Smooth muscle cell (in vitro differentiated cells): ENCODE measurements at regions not wholly inside any gene's neighbourhood (a gene's known extent, or its start where the extent isn't known, plus 50 kb on each side); places are given as distances from the start of the nearest gene placed in this dataset.

Source experiments
- DNase-seq: peaks from one replicate; lab custom pipeline; 2025; ENCODE audit not compliant: unreplicated experiment; lab: John Stamatoyannopoulos, UW
- H2AFZ ChIP-seq: fragments of 200-600 bp; sonication (generic); 2 replicates; pipeline ENCODE4 v1.6.0; 2016; ENCODE audit warnings: antibody characterized with exemption, low read depth, mild to moderate bottlenecking
- H3F3A ChIP-seq: fragments of 200-600 bp; sonication (generic); 2 replicates; pipeline ENCODE4 v1.6.0; 2017; ENCODE audit warnings: antibody characterized with exemption, low read depth
- H3K27ac ChIP-seq: fragments of 200-600 bp; sonication (generic); 2 replicates; pipeline ENCODE4 v1.5.1; 2016; ENCODE audit warnings: low read depth, mild to moderate bottlenecking
- H3K27me3 ChIP-seq: fragments of 200-600 bp; sonication (generic); 2 replicates; pipeline ENCODE4 v1.6.1; 2016; ENCODE audit warnings: low read depth, mild to moderate bottlenecking
- H3K36me3 ChIP-seq: fragments of 200-600 bp; sonication (generic); 2 replicates; pipeline ENCODE4 v1.5.1; 2016; ENCODE audit warnings: low read depth
- H3K4me1 ChIP-seq: fragments of 200-600 bp; sonication (generic); 2 replicates; pipeline ENCODE4 v1.5.1; 2016; ENCODE audit warnings: low read depth
- H3K4me2 ChIP-seq: fragments of 200-600 bp; sonication (generic); 2 replicates; pipeline ENCODE4 v1.6.0; 2016; ENCODE audit warnings: mild to moderate bottlenecking
- H3K4me3 ChIP-seq: fragments of 200-600 bp; sonication (generic); 2 replicates; pipeline ENCODE4 v1.5.1; 2016; ENCODE audit warnings: mild to moderate bottlenecking
- H3K79me2 ChIP-seq: fragments of 200-600 bp; sonication (generic); 2 replicates; pipeline ENCODE4 v1.6.0; 2016; ENCODE audit warnings: low read depth, mild to moderate bottlenecking
- H3K9ac ChIP-seq: fragments of 200-600 bp; sonication (generic); 2 replicates; pipeline ENCODE4 v1.6.0; 2016; ENCODE audit warnings: low read depth
- H3K9me3 ChIP-seq: fragments of 200-600 bp; sonication (generic); replicated peaks from 2 replicates; pipeline ENCODE4 v1.5.1; 2016; ENCODE audit warnings: low read depth
- H4K20me1 ChIP-seq: fragments of 200-600 bp; sonication (generic); 2 replicates; pipeline ENCODE4 v1.6.0; 2016; ENCODE audit warnings: low read depth
- CTCF ChIP-seq: fragments of 200-600 bp; sonication (generic); IDR thresholded peaks from 2 replicates; pipeline ENCODE4 v1.5.1; 2017; ENCODE audit warnings: borderline replicate concordance, mild to moderate bottlenecking, antibody characterized with exemption; ENCODE audit not compliant: insufficient read depth, poor library complexity, severe bottlenecking
- WGBS: methylation state at CpG from one replicate; pipeline ENCODE4 v1.1.7; 2016; ENCODE audit warnings: low lambda C conversion rate; 5-methylcytosine and 5-hydroxymethylcytosine counted together

- DNase-seq, result no peak
- H3K27me3 ChIP-seq, result no peaks in the 10 kb centered on the region
- H3K9me3 ChIP-seq, result no peaks in the 10 kb centered on the region
- H3F3A ChIP-seq, result no peaks in the 10 kb centered on the region
- H3K9ac ChIP-seq, result no peak overlapping the region
- TF ChIP-seq CTCF, result no peak
- H3K27ac ChIP-seq, result no peak overlapping the region
- H3K79me2 ChIP-seq, result no peaks in the 10 kb centered on the region
- no peak overlapping the region for H3K4me2 ChIP-seq
- H3K4me1 ChIP-seq, result no peaks in the 10 kb centered on the region
- 84% methylated on average over 1 of the region's 1 CpG for WGBS
- H3K36me3 ChIP-seq, result no peaks in the 10 kb centered on the region
- no peak overlapping the region for H2AFZ ChIP-seq
- H3K4me3 ChIP-seq, result no peak overlapping the region
- no peaks in the 10 kb centered on the region for H4K20me1 ChIP-seq
Observed at GRCh38 chr11:33965032-33965431, 73.2 kb upstream of the LMO2 start.

GRCh38 chr11:33959855-33960400 is 68.1 kb upstream of the LMO2 start:
- H3K4me2 ChIP-seq, result no peak overlapping the region
- H3K4me1 ChIP-seq, result no peaks in the 10 kb centered on the region
- no peaks in the 10 kb centered on the region for H4K20me1 ChIP-seq
- WGBS, result 97% methylated on average over 3 of the region's 3 CpGs
- no peaks in the 10 kb centered on the region for H3K9me3 ChIP-seq
- H3K27me3 ChIP-seq, result peaks cover 6% of the 10 kb centered on the region
- H3K36me3 ChIP-seq, result no peaks in the 10 kb centered on the region
- no peak overlapping the region for H2AFZ ChIP-seq
- H3K27ac ChIP-seq, result no peak overlapping the region
- no peaks in the 10 kb centered on the region for H3K79me2 ChIP-seq
- TF ChIP-seq CTCF, result no peak
- no peaks in the 10 kb centered on the region for H3F3A ChIP-seq
- no peak overlapping the region for H3K4me3 ChIP-seq
- H3K9ac ChIP-seq, result no peak overlapping the region
- DNase-seq, result no peak

GRCh38 chr11:33957304-33957917 is 65.5 kb upstream of the LMO2 start:
- no peaks in the 10 kb centered on the region for H3K9me3 ChIP-seq
- no peak overlapping the region for H3K4me3 ChIP-seq
- peaks cover 16% of the 10 kb centered on the region for H3K27me3 ChIP-seq
- H3K4me1 ChIP-seq, result no peaks in the 10 kb centered on the region
- H3K79me2 ChIP-seq, result no peaks in the 10 kb centered on the region
- no peak overlapping the region for H3K4me2 ChIP-seq
- H3K27ac ChIP-seq, result no peak overlapping the region
- H3F3A ChIP-seq, result no peaks in the 10 kb centered on the region
- WGBS, result 79% methylated on average over 6 of the region's 6 CpGs
- no peak for DNase-seq
- H4K20me1 ChIP-seq, result no peaks in the 10 kb centered on the region
- no peak overlapping the region for H2AFZ ChIP-seq
- no peak overlapping the region for H3K9ac ChIP-seq
- H3K36me3 ChIP-seq, result no peaks in the 10 kb centered on the region
- no peak for TF ChIP-seq CTCF

- Histone ChIP-seq H3K27ac (no peak overlapping the region), H3K4me1 (no peaks in the 10 kb centered on the region), H3K9me3 (no peaks in the 10 kb centered on the region), H2AFZ (no peak overlapping the region), H4K20me1 (no peaks in the 10 kb centered on the region), H3K27me3 (peaks cover 16% of the 10 kb centered on the region), H3K4me3 (no peak overlapping the region), H3F3A (no peaks in the 10 kb centered on the region), H3K79me2 (no peaks in the 10 kb centered on the region), H3K36me3 (no peaks in the 10 kb centered on the region), H3K4me2 (no peak overlapping the region), H3K9ac (no peak overlapping the region)
- WGBS, result 93% methylated on average over 3 of the region's 3 CpGs
- DNase-seq, result no peak
- TF ChIP-seq CTCF, result no peak
Observed at GRCh38 chr11:33956611-33957010, 64.7 kb upstream of the LMO2 start.
